H9 (cell line): ENCODE measurements at regions not wholly inside any gene's neighbourhood (a gene's known extent, or its start where the extent isn't known, plus 50 kb on each side); places are given as distances from the start of the nearest gene placed in this dataset.
"Not testable (repeated sequence)": the region's sequence is repeated elsewhere in the genome, so short reads cannot be mapped to it uniquely, and the experiment has no call there.

Experiments
- DNase-seq: peaks from one replicate; pipeline ENCODE4 v3.0.0-alpha.2; 2017
- H2AFZ ChIP-seq: one replicate; pipeline ENCODE4 v1.6.1; 2013; ENCODE audit warnings: mild to moderate bottlenecking, low read length, control low read depth, moderate library complexity
- H2AK5ac ChIP-seq: 2 replicates; pipeline ENCODE4 v1.6.1; 2013; ENCODE audit warnings: low read length, control low read depth, mixed read lengths; ENCODE audit not compliant: insufficient read length
- H2BK120ac ChIP-seq: one replicate; pipeline ENCODE4 v1.6.1; 2013; ENCODE audit warnings: low read depth, mild to moderate bottlenecking, low read length, control low read depth, inconsistent platforms; ENCODE audit not compliant: poor library complexity, severe bottlenecking
- H2BK12ac ChIP-seq: 2 replicates; pipeline ENCODE4 v1.6.1; 2013; ENCODE audit warnings: low read length, control low read depth, mixed read lengths, low read depth; ENCODE audit not compliant: insufficient read length
- H2BK15ac ChIP-seq: 2 replicates; pipeline ENCODE4 v1.6.1; 2013; ENCODE audit warnings: low read depth, low read length, control low read depth
- H2BK20ac ChIP-seq: one replicate; pipeline ENCODE4 v1.6.1; 2013; ENCODE audit warnings: low read depth, mild to moderate bottlenecking, low read length, control low read depth, inconsistent platforms; ENCODE audit not compliant: poor library complexity, severe bottlenecking
- H2BK5ac ChIP-seq: 2 replicates; pipeline ENCODE4 v1.6.1; 2013; ENCODE audit warnings: low read length, control low read depth, mixed read lengths; ENCODE audit not compliant: insufficient read length
- H3K14ac ChIP-seq: 2 replicates; pipeline ENCODE4 v1.6.1; 2013; ENCODE audit warnings: low read length, control low read depth; ENCODE audit not compliant: insufficient read depth
- H3K18ac ChIP-seq: 2 replicates; pipeline ENCODE4 v1.6.1; 2013; ENCODE audit warnings: low read depth, mild to moderate bottlenecking, mixed read lengths, low read length, control low read depth; ENCODE audit not compliant: insufficient read length
- H3K23ac ChIP-seq: 2 replicates; pipeline ENCODE4 v1.6.1; 2013; ENCODE audit warnings: low read length, control low read depth, mixed read lengths, low read depth; ENCODE audit not compliant: insufficient read length
- H3K23me2 ChIP-seq: 2 replicates; pipeline ENCODE4 v1.6.1; 2013; ENCODE audit warnings: low read depth, mild to moderate bottlenecking, mixed read lengths, low read length, control low read depth; ENCODE audit not compliant: insufficient read length, poor library complexity, severe bottlenecking
- H3K27ac ChIP-seq: 2 replicates; pipeline ENCODE4 v1.5.1; 2013; ENCODE audit warnings: low read length, control low read depth, mixed read lengths, low read depth; ENCODE audit not compliant: insufficient read length
- H3K27me3 ChIP-seq: 2 replicates; pipeline ENCODE4 v1.6.1; 2013; ENCODE audit warnings: low read length, control low read depth, inconsistent platforms; ENCODE audit not compliant: insufficient read depth
- H3K4ac ChIP-seq: 2 replicates; pipeline ENCODE4 v1.6.1; 2013; ENCODE audit warnings: low read depth, mild to moderate bottlenecking, control low read depth, inconsistent platforms, low read length, moderate library complexity
- H3K4me1 ChIP-seq: 2 replicates; pipeline ENCODE4 v1.6.1; 2013; ENCODE audit warnings: low read length, control low read depth, inconsistent platforms; ENCODE audit not compliant: insufficient read depth
- H3K4me2 ChIP-seq: 2 replicates; pipeline ENCODE4 v1.6.1; 2013; ENCODE audit warnings: low read length, control low read depth, mixed read lengths; ENCODE audit not compliant: insufficient read length, insufficient read depth
- H3K56ac ChIP-seq: 2 replicates; pipeline ENCODE4 v1.6.1; 2013; ENCODE audit warnings: low read depth, mild to moderate bottlenecking, mixed read lengths, low read length, control low read depth; ENCODE audit not compliant: insufficient read length
- H3K79me1 ChIP-seq: 2 replicates; pipeline ENCODE4 v1.6.1; 2013; ENCODE audit warnings: low read depth, mild to moderate bottlenecking, moderate library complexity, low read length, control low read depth, inconsistent platforms; ENCODE audit not compliant: insufficient read depth, poor library complexity, severe bottlenecking
- H3K79me2 ChIP-seq: 2 replicates; pipeline ENCODE4 v1.6.1; 2013; ENCODE audit warnings: low read length, control low read depth, inconsistent platforms; ENCODE audit not compliant: insufficient read depth
- H3K9ac ChIP-seq: 2 replicates; pipeline ENCODE4 v1.6.1; 2013; ENCODE audit warnings: low read length, control low read depth, mixed read lengths; ENCODE audit not compliant: insufficient read length; ENCODE audit errors: extremely low read depth
- H3K9me3 ChIP-seq: one replicate; pipeline ENCODE4 v1.6.1; 2013; ENCODE audit warnings: low read depth, low read length, inconsistent platforms; ENCODE audit not compliant: control insufficient read depth
- H3T11ph ChIP-seq: one replicate; pipeline ENCODE4 v1.6.1; 2013; ENCODE audit warnings: mild to moderate bottlenecking, low read length, control low read depth, inconsistent platforms
- H4K20me1 ChIP-seq: one replicate; pipeline ENCODE4 v1.6.1; 2013; ENCODE audit not compliant: control insufficient read depth, insufficient read length, insufficient read depth
- H4K5ac ChIP-seq: 2 replicates; pipeline ENCODE4 v1.6.1; 2013; ENCODE audit warnings: low read depth, mild to moderate bottlenecking, mixed read lengths, low read length, control low read depth; ENCODE audit not compliant: insufficient read length
- H4K8ac ChIP-seq: replicated peaks from 2 replicates; pipeline ENCODE4 v1.6.1; 2013; ENCODE audit warnings: low read length, control low read depth, mixed read lengths, low read depth; ENCODE audit not compliant: insufficient read length
- H4K91ac ChIP-seq: 2 replicates; pipeline ENCODE4 v1.6.1; 2013; ENCODE audit warnings: low read depth, mild to moderate bottlenecking, moderate library complexity, mixed read lengths, low read length, control low read depth; ENCODE audit not compliant: insufficient read length
- H3K27ac Mint-ChIP-seq, 3 experiments: 2 replicates in 2 of 3; 3 replicates in 1 of 3; pipeline ENCODE4 v1.8.0; 2020 to 2021; ENCODE audit warnings: mixed read lengths in 3 of 3, mild to moderate bottlenecking in 1 of 3, moderate library complexity in 1 of 3
- H3K27me3 Mint-ChIP-seq: 2 replicates; pipeline ENCODE4 v1.8.0; 2021; ENCODE audit warnings: low read depth, mild to moderate bottlenecking, moderate library complexity, mixed read lengths
- H3K36me3 Mint-ChIP-seq, 3 experiments: 2 replicates in 2 of 3; 3 replicates in 1 of 3; pipeline ENCODE4 v1.8.0; 2020 to 2021; ENCODE audit warnings: low read depth in 3 of 3, mixed read lengths in 3 of 3; ENCODE audit not compliant: insufficient read depth in 1 of 3
- H3K4me1 Mint-ChIP-seq, 2 experiments: 2 replicates each; pipeline ENCODE4 v1.8.0; 2020; ENCODE audit warnings: mixed read lengths in 2 of 2
- H3K4me3 Mint-ChIP-seq, 2 experiments: 2 replicates in 1 of 2; 3 replicates in 1 of 2; pipeline ENCODE4 v1.8.0; 2020 to 2021; ENCODE audit warnings: mild to moderate bottlenecking in 2 of 2, mixed read lengths in 2 of 2, moderate library complexity in 1 of 2
- H3K9me3 Mint-ChIP-seq, 2 experiments: 2 replicates in 1 of 2; 3 replicates in 1 of 2; pipeline ENCODE4 v1.8.0; 2020; ENCODE audit warnings: mild to moderate bottlenecking in 2 of 2, mixed read lengths in 2 of 2, moderate library complexity in 1 of 2
- WGBS: extraction: QIAGEN DNeasy Blood & Tissue Kit; methylation state at CpG from one replicate; pipeline ENCODE4 v1.1.7; 2013; ENCODE audit warnings: missing lambda C conversion rate, low lambda C conversion rate, mixed read lengths; ENCODE audit not compliant: insufficient read length; ENCODE audit errors: extremely low coverage; 5-methylcytosine and 5-hydroxymethylcytosine counted together

GRCh38 chr14:105592646-105593045 is 66.3 kb downstream of the TMEM121 start:
- not testable (repeated sequence) for H2BK15ac ChIP-seq, H3K27me3 Mint-ChIP-seq, H3K56ac ChIP-seq, H3K36me3 Mint-ChIP-seq, H3K4me1 Mint-ChIP-seq, H3K4ac ChIP-seq, H2BK12ac ChIP-seq, H3K14ac ChIP-seq, H2BK20ac ChIP-seq, H2BK5ac ChIP-seq, H3K23ac ChIP-seq, H4K20me1 ChIP-seq, H3K79me2 ChIP-seq, H2BK120ac ChIP-seq, H3K27me3 ChIP-seq, H3K4me3 Mint-ChIP-seq, H4K5ac ChIP-seq, H3K4me2 ChIP-seq, H4K8ac ChIP-seq, H3K27ac Mint-ChIP-seq, H3K9ac ChIP-seq, H3K23me2 ChIP-seq, H3K79me1 ChIP-seq, H3K27ac ChIP-seq, H2AFZ ChIP-seq, H3K18ac ChIP-seq, H3T11ph ChIP-seq, H3K4me1 ChIP-seq, H4K91ac ChIP-seq, H2AK5ac ChIP-seq, DNase-seq
- H3K9me3 Mint-ChIP-seq, result peaks cover 35 to 42% of the 10 kb centered on the region in 2 experiments
- no CpG with 5 or more reads among the region's 13 CpGs for WGBS
- H3K9me3 ChIP-seq, result peaks cover 22% of the 10 kb centered on the region

- H3K4ac ChIP-seq, H4K91ac ChIP-seq, H3K27me3 ChIP-seq, H3T11ph ChIP-seq, H2BK15ac ChIP-seq, H3K79me2 ChIP-seq, H3K14ac ChIP-seq, H3K4me1 Mint-ChIP-seq, H4K5ac ChIP-seq, H3K79me1 ChIP-seq, H3K18ac ChIP-seq, H2BK120ac ChIP-seq, H2BK12ac ChIP-seq, H2AK5ac ChIP-seq, H2BK20ac ChIP-seq, DNase-seq, H3K9ac ChIP-seq, H3K27ac ChIP-seq, H3K36me3 Mint-ChIP-seq, H3K27me3 Mint-ChIP-seq, H3K23ac ChIP-seq, H2AFZ ChIP-seq, H3K23me2 ChIP-seq, H3K27ac Mint-ChIP-seq, H4K20me1 ChIP-seq, H3K9me3 ChIP-seq, H3K4me3 Mint-ChIP-seq, H3K4me1 ChIP-seq, H3K4me2 ChIP-seq, H2BK5ac ChIP-seq, H3K56ac ChIP-seq, H4K8ac ChIP-seq: not testable (repeated sequence)
- peaks cover 33 to 43% of the 10 kb centered on the region in 2 experiments for H3K9me3 Mint-ChIP-seq
- WGBS, result no CpG with 5 or more reads among the region's 21 CpGs
Measured at GRCh38 chr14:105595346-105595745, 69.0 kb downstream of the TMEM121 start.
